HK-2 (cell line): ENCODE measurements at regions not wholly inside any gene's neighbourhood (a gene's known extent, or its start where the extent isn't known, plus 50 kb on each side); places are given as distances from the start of the nearest gene placed in this dataset.
A peak's percentile ranks its signal among the peaks of the same experiment; 100 is the strongest.

Experiments used
- DNase-seq: peaks from one replicate; pipeline ENCODE4 v3.0.0-alpha.2; 2018; ENCODE audit not compliant: unreplicated experiment

- no peak for DNase-seq
Observed at GRCh38 chr5:111676926-111677415, 80.0 kb downstream of the NREP start.

DNA sequence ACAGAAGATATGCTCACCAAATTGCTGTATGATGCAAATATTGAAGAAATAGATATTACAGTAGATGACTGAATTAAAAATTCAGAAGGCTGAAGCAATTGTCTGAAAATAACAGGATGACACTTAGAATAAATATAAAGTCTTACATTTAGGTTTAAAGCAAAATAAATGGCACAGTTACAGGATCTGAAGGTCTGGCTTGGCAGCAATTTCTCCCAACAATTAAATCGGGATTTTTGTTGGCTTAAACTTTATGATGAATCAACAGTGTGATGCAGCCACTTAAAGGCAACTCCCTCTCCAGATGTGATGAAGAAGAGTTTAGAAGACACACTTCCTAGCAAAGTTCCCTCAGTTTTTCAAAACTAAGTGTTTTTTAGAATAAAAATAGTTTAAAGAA is 80.5 kb downstream of the NREP start:
- DNase-seq: no peak

DNA sequence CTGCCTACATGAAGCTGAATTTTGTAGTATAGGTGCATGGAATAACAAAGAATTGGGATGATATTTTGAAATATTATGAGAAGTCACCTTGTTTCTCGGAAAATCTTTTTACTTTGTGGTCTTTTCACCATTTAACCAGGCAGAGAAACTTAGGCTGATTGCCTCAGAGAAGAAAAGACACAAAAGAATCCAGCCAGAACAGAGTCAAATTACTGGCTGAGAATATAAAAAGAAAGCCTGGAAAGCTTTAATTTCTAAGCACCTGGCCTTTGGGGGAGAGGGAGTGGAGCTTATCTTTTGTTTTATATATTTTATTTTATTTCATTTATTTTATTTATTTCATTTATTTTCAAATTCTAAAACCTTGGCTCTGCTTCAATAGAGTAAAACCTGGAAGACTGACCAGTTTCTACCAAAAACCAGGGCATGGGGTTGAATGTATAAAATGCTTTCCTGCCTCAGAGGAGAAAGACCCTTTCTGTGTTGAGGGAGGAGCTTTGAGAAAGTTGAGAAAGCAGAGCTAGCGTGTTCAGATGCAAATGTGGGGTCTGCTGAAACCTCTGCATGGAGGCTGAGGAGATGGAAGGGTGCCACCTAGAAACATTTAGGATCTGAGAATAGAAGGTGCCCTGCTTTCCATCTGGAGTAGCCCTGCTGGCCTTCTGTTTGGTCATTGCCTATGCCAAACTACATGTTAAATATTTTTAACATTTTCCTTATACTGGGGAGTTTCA is 81.6 kb downstream of the NREP start:
- DNase-seq: no peak

DNA sequence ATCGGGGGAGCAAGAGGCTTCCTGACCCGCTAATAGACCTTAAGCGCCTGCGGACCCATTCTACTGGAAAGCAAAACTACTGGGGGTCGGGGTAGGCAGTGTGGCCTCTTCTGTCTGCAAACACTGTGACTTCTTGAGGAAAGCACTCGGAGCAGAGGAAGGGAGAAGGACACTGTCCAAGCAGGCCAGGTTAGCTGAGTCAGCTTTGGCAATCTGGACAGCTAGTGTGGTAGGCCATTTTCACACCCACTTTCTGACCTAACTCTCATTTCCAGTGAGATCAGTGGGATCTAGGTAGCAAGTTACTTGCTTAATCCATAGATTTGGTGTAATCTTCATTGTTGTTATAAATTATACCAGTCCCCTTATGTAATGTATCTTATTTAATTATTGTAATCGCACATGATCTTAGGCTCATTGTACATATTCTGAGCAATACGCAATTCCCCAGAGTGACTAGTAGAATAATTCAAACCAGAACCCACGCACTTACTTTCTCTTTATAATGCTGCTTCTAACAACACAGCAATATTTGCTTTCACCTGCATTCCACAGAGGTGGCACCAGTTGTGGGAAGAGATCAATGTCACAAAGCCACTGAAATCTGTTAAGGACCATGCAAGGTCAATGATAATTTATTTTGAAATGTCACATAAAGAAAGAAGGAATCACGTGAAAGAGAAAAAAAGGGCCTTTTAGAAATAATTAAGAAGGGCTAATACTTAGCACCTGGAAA is 82.9 kb downstream of the NREP start:
- DNase-seq: no peak

GRCh38 chr5:111672099-111672498 is 84.9 kb downstream of the NREP start:
- DNase-seq: no peak

GRCh38 chr5:111670826-111671492 is 86.0 kb downstream of the NREP start:
- peak; percentile 28 for DNase-seq

GRCh38 chr5:111668477-111669414 is 88.2 kb downstream of the NREP start:
- no peak for DNase-seq

DNA sequence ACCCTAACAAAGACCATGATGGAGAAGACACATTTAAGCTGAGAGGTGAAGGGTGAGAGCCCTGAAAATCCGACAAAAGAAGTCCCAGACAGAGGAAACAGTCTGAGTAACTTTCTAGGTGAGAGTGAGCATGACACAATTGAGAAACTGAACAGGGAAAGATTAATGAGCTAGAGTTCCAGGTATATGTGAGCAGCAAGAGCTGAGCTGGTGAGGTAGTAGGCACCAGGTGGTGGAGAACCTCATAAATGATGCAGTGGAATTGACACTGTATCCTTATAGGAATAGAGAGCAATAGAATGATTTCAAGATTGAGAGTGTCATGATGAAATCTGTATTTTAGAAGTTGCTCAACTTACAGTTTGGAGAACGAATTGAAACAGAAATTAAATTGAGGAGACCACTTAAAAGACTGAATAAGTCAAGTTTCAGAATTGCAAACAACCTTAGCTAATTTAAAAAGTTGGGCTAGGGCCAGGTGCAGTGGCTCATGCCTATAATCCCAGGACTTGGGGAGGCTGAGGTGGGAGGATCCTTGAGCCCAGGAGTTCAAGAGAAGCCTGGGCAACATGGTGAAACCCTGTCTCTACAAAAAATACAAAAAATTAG is 89.8 kb downstream of the NREP start:
- no peak for DNase-seq

DNA sequence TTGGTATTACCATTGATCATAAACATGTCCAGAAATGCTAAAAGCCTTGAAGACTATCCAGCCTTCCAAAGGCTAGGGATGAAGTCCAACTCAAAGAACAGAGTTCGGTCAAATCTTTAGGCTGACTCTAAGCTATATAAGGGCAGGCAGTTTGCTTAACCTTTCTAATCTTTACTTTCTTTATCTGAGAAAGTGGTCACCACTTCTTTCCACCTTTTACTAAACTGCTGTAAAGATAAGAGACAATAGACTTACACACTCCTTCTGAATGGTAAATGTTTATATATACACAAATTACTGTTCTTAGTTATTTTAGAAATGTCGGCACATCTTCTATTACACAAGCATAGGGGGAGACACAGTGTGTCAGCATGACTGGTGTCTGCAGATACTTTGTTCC is 100.4 kb downstream of the NREP start:
- no peak for DNase-seq

DNA sequence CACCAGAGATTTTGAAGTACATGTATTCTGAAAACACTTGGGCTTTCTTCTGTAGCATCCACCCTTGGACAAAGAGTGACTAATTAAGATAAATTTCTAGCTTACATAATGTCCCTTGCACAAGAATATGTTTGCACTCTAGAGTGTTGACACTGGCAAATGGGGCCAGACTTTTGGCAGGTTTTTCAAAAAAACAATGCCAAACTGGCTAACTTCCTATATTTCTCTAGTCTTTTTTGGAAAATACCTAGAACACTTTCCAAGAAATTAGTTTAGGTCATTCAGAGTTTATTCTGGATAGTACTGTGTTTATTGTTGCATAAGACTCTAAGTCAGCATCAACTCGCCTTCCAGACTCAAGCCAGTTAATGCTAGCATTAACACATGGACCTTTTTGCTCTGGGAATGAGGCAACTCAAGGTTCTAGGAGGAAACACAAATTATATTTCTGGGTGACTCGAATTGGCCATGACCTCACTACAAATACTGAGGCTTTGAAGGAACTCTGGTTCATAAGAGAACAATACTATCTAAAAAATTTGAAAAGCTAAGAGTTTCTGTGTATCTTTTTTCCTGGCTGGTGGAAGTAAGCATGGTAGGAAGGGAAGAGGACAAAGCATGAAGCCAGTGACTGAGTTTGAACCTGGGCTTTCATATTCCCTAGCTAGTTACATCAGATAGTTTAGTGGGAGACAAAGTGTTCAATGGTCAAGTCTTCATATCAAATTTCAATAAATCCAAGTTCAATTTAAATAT is 101.6 kb downstream of the NREP start:
- DNase-seq: no peak

DNA sequence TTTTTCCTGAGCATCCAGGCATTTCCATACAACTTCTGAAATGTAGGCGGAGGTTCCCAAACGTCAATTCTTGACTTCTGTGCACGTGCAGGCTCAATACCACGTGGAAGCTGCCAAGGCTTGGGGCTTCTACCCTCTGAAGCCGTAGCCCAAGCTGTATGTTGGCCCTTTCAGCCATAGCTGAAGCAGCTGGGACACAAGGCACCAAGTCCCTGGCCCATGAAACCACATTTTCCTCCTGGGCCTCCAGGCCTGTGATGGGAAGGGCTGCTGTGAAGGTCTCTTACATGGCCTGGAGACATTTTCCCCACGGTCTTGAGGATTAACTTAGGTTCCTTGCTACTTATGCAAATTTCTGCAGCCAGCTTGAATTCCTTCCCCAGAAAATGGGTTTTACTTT is 103.6 kb downstream of the NREP start:
- no peak for DNase-seq

- DNase-seq: no peak
Observed at GRCh38 chr5:111649516-111649915, 107.5 kb downstream of the NREP start.

GRCh38 chr5:111645303-111645838 is 111.6 kb downstream of the NREP start:
- no peak for DNase-seq

GRCh38 chr5:111643499-111643898 is 113.5 kb downstream of the NREP start:
- no peak for DNase-seq

DNA sequence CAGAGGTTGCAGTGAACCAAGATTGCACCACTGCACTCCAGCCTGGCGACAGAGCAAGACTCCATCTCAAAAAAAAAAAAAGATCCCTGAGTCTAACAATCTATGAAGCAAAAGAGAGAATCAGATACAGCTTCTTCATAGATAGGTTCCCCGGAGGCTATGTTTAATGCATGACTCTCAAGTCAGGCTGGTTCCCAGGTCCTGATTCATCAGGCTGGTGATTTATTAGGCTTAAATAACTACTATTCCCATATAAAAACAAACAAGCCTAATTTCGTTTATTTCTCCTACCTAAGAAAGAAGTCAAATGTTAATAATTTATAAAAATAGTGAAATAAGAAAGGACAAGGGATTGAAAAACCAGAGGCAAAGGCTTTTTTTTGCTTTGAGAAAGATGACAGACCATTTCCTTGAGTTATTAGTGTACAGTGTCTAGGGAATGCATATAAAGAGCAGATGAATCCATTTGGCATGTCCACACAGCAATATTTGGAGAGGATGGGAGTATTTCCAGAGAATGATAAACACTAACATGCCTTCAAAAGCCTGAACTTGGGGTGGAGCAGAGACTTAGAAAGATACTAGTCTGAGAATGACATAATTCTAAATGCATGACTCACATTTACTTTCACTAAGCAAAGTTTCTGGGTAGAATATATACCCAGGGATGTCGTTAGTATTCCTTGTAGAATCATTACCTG is 115.3 kb downstream of the NREP start:
- no peak for DNase-seq

DNA sequence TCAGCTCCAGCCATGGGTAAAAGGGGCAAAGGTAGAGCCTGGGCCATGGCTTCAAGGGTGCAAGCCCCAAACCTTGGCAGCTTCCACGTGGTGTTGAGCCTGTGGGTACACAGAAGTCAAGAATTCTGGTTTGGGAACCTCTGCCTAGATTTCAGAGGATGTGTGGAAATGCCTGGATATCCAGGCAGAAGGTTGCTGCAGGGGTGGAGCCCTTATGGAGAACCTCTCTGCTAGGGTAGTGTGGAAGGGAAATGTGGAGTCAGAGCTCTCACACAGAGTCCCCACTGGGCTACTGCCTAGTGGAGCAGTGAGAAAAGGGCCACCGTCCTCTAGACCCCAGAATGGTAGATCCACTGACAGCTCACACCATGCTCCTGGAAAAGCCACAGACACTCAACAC is 117.1 kb downstream of the NREP start:
- no peak for DNase-seq

DNA sequence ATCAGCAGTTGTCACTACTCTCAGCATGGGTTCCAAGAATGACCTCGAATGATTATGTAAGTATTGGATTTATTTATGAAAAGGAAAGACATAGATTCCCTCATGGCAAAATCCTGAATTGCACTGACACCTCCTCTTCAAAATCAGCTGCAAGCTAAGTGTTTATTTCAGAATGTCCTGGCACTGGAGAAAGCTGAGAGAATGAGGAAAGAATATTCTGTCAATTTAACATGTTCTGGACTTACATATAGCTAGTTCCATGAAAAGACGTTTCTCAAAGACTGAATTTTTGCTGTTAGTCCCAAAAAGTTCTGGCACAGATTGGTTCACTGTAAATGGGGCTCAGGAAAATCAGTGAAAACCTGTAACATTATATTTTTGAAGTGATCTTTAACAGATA is 120.3 kb downstream of the NREP start:
- no peak for DNase-seq

DNA sequence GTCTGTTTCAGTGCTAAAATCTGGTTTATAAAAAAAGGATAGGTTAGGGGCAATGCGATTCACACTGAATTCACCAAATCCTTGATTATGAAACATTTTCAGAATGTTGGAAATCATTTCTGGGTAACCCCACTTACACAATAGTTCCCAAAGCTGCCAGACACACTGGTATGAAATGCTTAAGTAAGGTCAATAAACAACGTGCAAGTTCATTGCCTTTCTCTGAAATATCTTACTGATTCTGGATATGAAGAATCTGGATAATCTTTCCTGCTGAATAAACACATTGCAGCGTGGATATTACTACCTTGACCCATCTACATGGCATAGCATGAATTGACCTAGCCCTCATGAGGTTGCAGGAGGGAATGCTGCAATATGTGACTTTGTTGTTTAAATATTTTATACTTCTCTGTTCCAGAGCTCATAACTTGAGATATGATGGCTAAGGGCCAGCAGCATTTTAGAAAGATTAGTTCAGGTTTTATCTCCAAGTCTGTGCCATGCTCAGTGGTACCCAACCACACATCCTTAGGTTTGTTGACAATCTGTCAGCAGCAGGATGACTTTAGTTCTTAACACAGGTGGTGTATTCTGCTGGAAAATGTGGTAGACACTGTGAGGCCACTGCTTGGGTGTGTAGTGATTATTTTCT is 121.0 kb downstream of the NREP start:
- no peak for DNase-seq
